SU-DHL-6 (cell line): ENCODE measurements at regions not wholly inside any gene's neighbourhood (a gene's known extent, or its start where the extent isn't known, plus 50 kb on each side); places are given as distances from the start of the nearest gene placed in this dataset.

ENCODE experiments used
- H2AFZ ChIP-seq: fragments of 200-600 bp; sonication (generic); 2 replicates; pipeline ENCODE4 v1.6.1; 2014; ENCODE audit warnings: low read depth, mild to moderate bottlenecking, moderate library complexity, mixed read lengths, antibody characterized with exemption, low read length; ENCODE audit not compliant: severe bottlenecking
- H3F3A ChIP-seq: fragments of 200-600 bp; shearing (Covaris generic); 2 replicates; pipeline ENCODE4 v1.6.0; 2016; ENCODE audit warnings: antibody characterized with exemption, mild to moderate bottlenecking; ENCODE audit not compliant: insufficient read depth
- H3K27ac ChIP-seq: fragments of 200-600 bp; sonication (generic); 2 replicates; pipeline ENCODE4 v1.5.1; 2016; ENCODE audit warnings: low read depth, mild to moderate bottlenecking, low read length, moderate library complexity, mixed read lengths
- H3K27me3 ChIP-seq: fragments of 200-600 bp; sonication (generic), shearing (Covaris generic); 2 replicates; pipeline ENCODE4 v1.6.0; 2014; ENCODE audit warnings: mild to moderate bottlenecking, low read length
- H3K36me3 ChIP-seq: fragments of 200-600 bp; sonication (generic); 2 replicates; pipeline ENCODE4 v1.6.1; 2014; ENCODE audit warnings: mild to moderate bottlenecking, low read length, mixed read lengths
- H3K4me2 ChIP-seq: fragments of 300-600, 200-600 bp; shearing (Covaris generic), sonication (generic); 2 replicates; pipeline ENCODE4 v1.6.0; 2014; ENCODE audit warnings: low read length, low read depth, mild to moderate bottlenecking; ENCODE audit not compliant: poor library complexity, severe bottlenecking
- H3K4me3 ChIP-seq: fragments of 200-600 bp; sonication (generic); 2 replicates; pipeline ENCODE4 v1.5.1; 2014; ENCODE audit warnings: antibody characterized with exemption, low read length, mild to moderate bottlenecking, mixed read lengths; ENCODE audit not compliant: insufficient read depth, poor library complexity, severe bottlenecking
- H3K79me2 ChIP-seq: fragments of 200-600 bp; sonication (generic); 2 replicates; pipeline ENCODE4 v1.6.1; 2014; ENCODE audit warnings: mild to moderate bottlenecking, low read length, moderate library complexity; ENCODE audit not compliant: insufficient read depth
- H3K9ac ChIP-seq: fragments of 200-600 bp; sonication (generic); 2 replicates; pipeline ENCODE4 v1.7.0; 2014; ENCODE audit warnings: mild to moderate bottlenecking, low read length
- H3K9me2 ChIP-seq: fragments of 200-600 bp; sonication (generic); replicated peaks from 2 replicates; pipeline ENCODE4 v1.6.1; 2014; ENCODE audit warnings: low read length; ENCODE audit not compliant: insufficient read depth
- H3K9me3 ChIP-seq: fragments of 200-600 bp; sonication (generic); 2 replicates; pipeline ENCODE4 v1.6.1; 2014; ENCODE audit warnings: low read length, mixed read lengths; ENCODE audit not compliant: insufficient read depth
- H4K20me1 ChIP-seq: fragments of 200-600 bp; sonication (generic); 2 replicates; pipeline ENCODE4 v1.6.1; 2014; ENCODE audit warnings: low read depth, mild to moderate bottlenecking, antibody characterized with exemption, low read length, moderate library complexity, mixed read lengths
- CTCF ChIP-seq: fragments of 200-600 bp; sonication (generic); IDR thresholded peaks from one replicate; pipeline ENCODE4 v1.5.1; 2017; ENCODE audit warnings: antibody characterized with exemption, mild to moderate bottlenecking, low read length, moderate library complexity; ENCODE audit not compliant: insufficient read depth, poor library complexity, severe bottlenecking
- EZH2phosphoT487 ChIP-seq: fragments of 200-600 bp; sonication (generic), shearing (Covaris generic); conservative IDR thresholded peaks from 2 replicates; pipeline ENCODE4 v1.6.1; 2018; ENCODE audit warnings: mild to moderate bottlenecking, antibody characterized with exemption, low read length, moderate library complexity, mixed read lengths

- H3K9ac ChIP-seq: no peak overlapping the region
- H2AFZ ChIP-seq: no peak overlapping the region
- H3F3A ChIP-seq: no peaks in the 10 kb centered on the region
- H3K27ac ChIP-seq: no peak overlapping the region
- H3K36me3 ChIP-seq: no peaks in the 10 kb centered on the region
- H3K79me2 ChIP-seq: no peaks in the 10 kb centered on the region
- no peak overlapping the region for H3K4me2 ChIP-seq
- TF ChIP-seq CTCF (no peak), EZH2phosphoT487 (no peak)
- H3K9me3 ChIP-seq: no peaks in the 10 kb centered on the region
- no peaks in the 10 kb centered on the region for H3K9me2 ChIP-seq
- H3K4me3 ChIP-seq: no peak overlapping the region
- H3K27me3 ChIP-seq: no peaks in the 10 kb centered on the region
- no peaks in the 10 kb centered on the region for H4K20me1 ChIP-seq
Observed at GRCh38 chr16:48997946-48998345, 283.7 kb downstream of the CBLN1 start.

GRCh38 chr16:48997081-48997615, 284.5 kb downstream of the CBLN1 start:
- Histone ChIP-seq H3K9me3 (no peaks in the 10 kb centered on the region), H4K20me1 (no peaks in the 10 kb centered on the region), H3K4me3 (no peak overlapping the region), H3K27me3 (no peaks in the 10 kb centered on the region), H3K4me2 (no peak overlapping the region), H3K79me2 (no peaks in the 10 kb centered on the region), H3K9me2 (no peaks in the 10 kb centered on the region), H3F3A (no peaks in the 10 kb centered on the region), H2AFZ (no peak overlapping the region), H3K27ac (no peak overlapping the region), H3K9ac (no peak overlapping the region), H3K36me3 (no peaks in the 10 kb centered on the region)
- TF ChIP-seq EZH2phosphoT487 (no peak), CTCF (no peak)

GRCh38 chr16:48978501-48978900, 303.1 kb downstream of the CBLN1 start:
- Histone ChIP-seq H3K79me2 (no peaks in the 10 kb centered on the region), H3K27ac (no peak overlapping the region), H3K4me2 (no peak overlapping the region), H3K4me3 (no peak overlapping the region), H3K9me3 (no peaks in the 10 kb centered on the region), H3K27me3 (no peaks in the 10 kb centered on the region), H3K9me2 (no peaks in the 10 kb centered on the region), H2AFZ (no peak overlapping the region), H3K9ac (no peak overlapping the region), H3K36me3 (no peaks in the 10 kb centered on the region), H3F3A (no peaks in the 10 kb centered on the region), H4K20me1 (no peaks in the 10 kb centered on the region)
- TF ChIP-seq EZH2phosphoT487 (no peak), CTCF (no peak)

GRCh38 chr16:48972236-48972635, 309.4 kb downstream of the CBLN1 start:
- no peaks in the 10 kb centered on the region for H3K36me3 ChIP-seq
- H3K4me3 ChIP-seq: no peak overlapping the region
- no peaks in the 10 kb centered on the region for H3K9me3 ChIP-seq
- H3K27me3 ChIP-seq: no peaks in the 10 kb centered on the region
- no peaks in the 10 kb centered on the region for H3K9me2 ChIP-seq
- no peaks in the 10 kb centered on the region for H3F3A ChIP-seq
- H3K9ac ChIP-seq: no peak overlapping the region
- H3K27ac ChIP-seq: no peak overlapping the region
- no peak overlapping the region for H3K4me2 ChIP-seq
- TF ChIP-seq EZH2phosphoT487 (no peak), CTCF (no peak)
- H3K79me2 ChIP-seq: no peaks in the 10 kb centered on the region
- no peak overlapping the region for H2AFZ ChIP-seq
- no peaks in the 10 kb centered on the region for H4K20me1 ChIP-seq
